Osteoblast (primary cell): ENCODE measurements at regions not wholly inside any gene's neighbourhood (a gene's known extent, or its start where the extent isn't known, plus 50 kb on each side); places are given as distances from the start of the nearest gene placed in this dataset.

ENCODE experiments used
- DNase-seq: peaks from one replicate; pipeline ENCODE4 v3.0.0; 2011; ENCODE audit warnings: low spot score, mixed read lengths; ENCODE audit not compliant: insufficient read length; ENCODE audit errors: missing footprints
- H2AFZ ChIP-seq: 2 replicates; pipeline ENCODE4 v1.6.0; 2011; ENCODE audit warnings: mild to moderate bottlenecking, low read length
- H3K27ac ChIP-seq: 2 replicates; pipeline ENCODE4 v1.5.1; 2011; ENCODE audit warnings: mild to moderate bottlenecking, low read depth, low read length, moderate library complexity
- H3K27me3 ChIP-seq: 2 replicates; pipeline ENCODE4 v1.6.0; 2012; ENCODE audit warnings: mild to moderate bottlenecking, control low read depth, inconsistent platforms, low read length, moderate library complexity; ENCODE audit not compliant: insufficient read depth
- H3K36me3 ChIP-seq: 2 replicates; pipeline ENCODE4 v1.5.1; 2011; ENCODE audit warnings: mild to moderate bottlenecking, low read length, control low read depth, moderate library complexity; ENCODE audit not compliant: insufficient read depth
- H3K4me1 ChIP-seq: 2 replicates; pipeline ENCODE4 v1.5.1; 2011; ENCODE audit warnings: mild to moderate bottlenecking, low read length, control low read depth, moderate library complexity; ENCODE audit not compliant: insufficient read depth
- H3K4me2 ChIP-seq: 2 replicates; pipeline ENCODE4 v1.6.0; 2011; ENCODE audit warnings: mild to moderate bottlenecking, low read length; ENCODE audit not compliant: insufficient read depth
- H3K4me3 ChIP-seq: fragments of 200-600 bp; sonication (generic); 3 replicates; pipeline ENCODE4 v1.5.1; 2012; ENCODE audit warnings: mild to moderate bottlenecking, low read length, inconsistent platforms; ENCODE audit not compliant: insufficient read depth
- H3K79me2 ChIP-seq: 2 replicates; pipeline ENCODE4 v1.6.0; 2012; ENCODE audit warnings: mild to moderate bottlenecking, low read length, control low read depth, inconsistent platforms; ENCODE audit not compliant: insufficient read depth
- H3K9me3 ChIP-seq: 2 replicates; pipeline ENCODE4 v1.5.1; 2011; ENCODE audit warnings: low read depth, low read length, control low read depth
- H4K20me1 ChIP-seq: 2 replicates; pipeline ENCODE4 v1.6.0; 2012; ENCODE audit warnings: mild to moderate bottlenecking, low read length, control low read depth; ENCODE audit not compliant: insufficient read depth
- CTCF ChIP-seq: IDR thresholded peaks from 2 replicates; pipeline ENCODE4 v1.5.1; 2011; ENCODE audit warnings: mild to moderate bottlenecking, low read depth, low read length, moderate library complexity; ENCODE audit errors: extremely low read depth

- H2AFZ ChIP-seq, result no peak overlapping the region
- DNase-seq, result no peak
- H3K27me3 ChIP-seq, result no peaks in the 10 kb centered on the region
- H3K27ac ChIP-seq, result no peak overlapping the region
- no peak overlapping the region for H3K4me2 ChIP-seq
- H4K20me1 ChIP-seq, result no peaks in the 10 kb centered on the region
- H3K4me1 ChIP-seq, result peaks cover 16% of the 10 kb centered on the region
- TF ChIP-seq CTCF, result no peak
- H3K4me3 ChIP-seq, result no peak overlapping the region
- H3K36me3 ChIP-seq, result no peaks in the 10 kb centered on the region
- H3K79me2 ChIP-seq, result no peaks in the 10 kb centered on the region
- H3K9me3 ChIP-seq, result no peaks in the 10 kb centered on the region
Measured at GRCh38 chr12:76252031-76252430, 96.2 kb downstream of the BBS10 start.

GRCh38 chr12:76250256-76250655 is 98.0 kb downstream of the BBS10 start:
- TF ChIP-seq CTCF, result no peak
- H3K4me2 ChIP-seq, result no peak overlapping the region
- DNase-seq, result peak; percentile 60
- no peaks in the 10 kb centered on the region for H3K36me3 ChIP-seq
- no peaks in the 10 kb centered on the region for H3K79me2 ChIP-seq
- H3K4me3 ChIP-seq, result no peak overlapping the region
- H2AFZ ChIP-seq, result peak overlapping the region; percentile 49
- H4K20me1 ChIP-seq, result no peaks in the 10 kb centered on the region
- no peaks in the 10 kb centered on the region for H3K27me3 ChIP-seq
- H3K27ac ChIP-seq, result no peak overlapping the region
- peaks cover 21% of the 10 kb centered on the region for H3K4me1 ChIP-seq
- no peaks in the 10 kb centered on the region for H3K9me3 ChIP-seq

GRCh38 chr12:76249501-76249900 is 98.7 kb downstream of the BBS10 start:
- H3K27ac ChIP-seq, result no peak overlapping the region
- H3K4me1 ChIP-seq, result peaks cover 21% of the 10 kb centered on the region
- H2AFZ ChIP-seq, result no peak overlapping the region
- no peaks in the 10 kb centered on the region for H3K79me2 ChIP-seq
- no peak overlapping the region for H3K4me3 ChIP-seq
- H3K27me3 ChIP-seq, result no peaks in the 10 kb centered on the region
- H3K4me2 ChIP-seq, result no peak overlapping the region
- no peaks in the 10 kb centered on the region for H3K9me3 ChIP-seq
- TF ChIP-seq CTCF, result no peak
- DNase-seq, result no peak
- H4K20me1 ChIP-seq, result no peaks in the 10 kb centered on the region
- no peaks in the 10 kb centered on the region for H3K36me3 ChIP-seq

- Histone ChIP-seq H3K27me3 (no peaks in the 10 kb centered on the region), H2AFZ (no peak overlapping the region), H3K4me3 (no peak overlapping the region), H4K20me1 (no peaks in the 10 kb centered on the region), H3K4me2 (no peak overlapping the region), H3K27ac (no peak overlapping the region), H3K79me2 (no peaks in the 10 kb centered on the region), H3K36me3 (no peaks in the 10 kb centered on the region), H3K9me3 (no peaks in the 10 kb centered on the region), H3K4me1 (peaks cover 24% of the 10 kb centered on the region)
- DNase-seq, result no peak
- TF ChIP-seq CTCF, result no peak
Measured at GRCh38 chr12:76247992-76248391, 100.2 kb downstream of the BBS10 start.
